ENCODE measurements at regions not wholly inside any gene's neighbourhood (a gene's known extent, or its start where the extent isn't known, plus 50 kb on each side); places are given as distances from the start of the nearest gene placed in this dataset.
"Not testable (repeated sequence)": the region's sequence is repeated elsewhere in the genome, so short reads cannot be mapped to it uniquely, and the experiment has no call there.

DNA sequence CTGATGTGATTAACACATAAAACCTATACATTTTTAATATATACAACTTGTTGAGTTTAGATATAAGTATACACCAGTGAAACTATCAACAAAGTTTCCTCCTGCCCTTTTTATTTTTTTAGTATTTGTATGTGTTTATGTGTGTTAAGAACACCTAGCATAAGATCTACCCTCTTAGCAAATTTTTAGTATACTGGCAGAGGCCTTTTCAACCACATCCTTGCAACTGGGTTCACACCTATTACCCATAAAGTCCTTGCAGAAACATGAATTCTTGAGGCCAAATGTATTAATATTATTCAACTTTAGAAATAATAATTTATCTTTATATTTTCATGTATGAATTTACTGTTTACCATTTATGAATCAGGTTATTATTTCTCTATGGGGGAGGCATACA lies 119.7 kb upstream of the CRIM1 start:
- FAIRE-seq = no peak

DNA sequence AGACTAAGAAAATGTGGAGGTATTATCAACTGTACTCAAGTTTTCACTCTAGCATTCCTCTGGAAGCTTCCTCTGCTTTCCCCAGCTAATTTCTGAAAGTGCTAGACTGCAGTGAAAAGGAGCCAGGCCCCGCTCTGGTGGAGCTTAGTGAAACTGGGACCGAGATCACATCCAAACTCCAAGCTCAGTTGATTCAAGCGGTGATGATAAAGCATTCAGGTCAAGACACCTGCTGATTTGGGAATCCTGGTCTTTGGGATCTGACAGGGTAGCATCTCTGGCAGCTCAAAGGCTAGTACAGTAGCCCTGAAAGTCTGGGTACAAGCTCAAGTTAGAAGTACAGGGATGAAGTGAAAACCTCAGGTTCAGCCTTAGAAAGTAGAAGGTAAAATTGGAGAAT lies 120.2 kb upstream of the CRIM1 start:
- DNase-seq (ENCODE audit: low spot score) = no peak
- FAIRE-seq = no peak

More for the DNA sequence above, 119.7 kb upstream of the CRIM1 start:
- no peak for DNase-seq (ENCODE audit: low spot score)

DNA sequence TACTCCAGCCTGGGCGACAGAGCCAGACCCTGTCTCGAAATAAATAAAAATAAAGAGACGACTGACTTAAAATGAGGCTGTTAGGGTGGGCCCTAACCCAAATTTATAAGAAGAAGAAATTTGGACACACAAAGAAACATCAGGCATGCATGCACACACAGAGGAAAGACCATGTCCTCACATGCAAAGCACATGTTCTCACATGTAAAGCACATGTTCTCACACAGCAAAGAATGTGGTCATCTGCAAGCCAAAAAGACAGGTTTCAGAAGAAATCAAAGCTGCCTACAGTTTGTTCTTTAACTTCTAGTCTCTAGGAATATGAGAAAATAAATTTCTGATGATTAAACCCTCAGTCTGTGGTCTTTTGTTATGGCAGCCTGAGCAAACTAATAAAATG lies 132.3 kb upstream of the CRIM1 start:
- FAIRE-seq = no peak

DNA sequence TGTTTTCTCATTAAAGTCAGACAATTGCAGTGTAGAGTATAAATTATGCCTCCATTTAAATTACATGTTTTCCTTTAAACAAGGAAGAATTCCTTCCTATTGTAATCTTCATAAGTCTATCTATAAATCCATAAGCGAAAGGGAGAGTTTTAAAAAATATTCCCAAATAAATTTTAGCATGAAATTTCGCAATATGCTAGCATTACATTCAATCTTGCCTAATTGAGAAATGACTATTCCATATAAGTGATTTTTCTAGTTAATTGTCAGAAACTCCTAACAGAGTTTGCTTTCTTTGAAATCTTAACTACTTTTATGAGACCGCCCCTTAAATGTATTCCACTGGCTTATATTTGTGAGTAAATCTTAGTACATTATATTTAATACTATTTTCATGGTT lies 133.1 kb upstream of the CRIM1 start:
- DNase-seq (ENCODE audit: low spot score) (no peak), FAIRE-seq (no peak)

More for the DNA sequence above, 132.3 kb upstream of the CRIM1 start:
- no peak for DNase-seq (ENCODE audit: low spot score)

DNA sequence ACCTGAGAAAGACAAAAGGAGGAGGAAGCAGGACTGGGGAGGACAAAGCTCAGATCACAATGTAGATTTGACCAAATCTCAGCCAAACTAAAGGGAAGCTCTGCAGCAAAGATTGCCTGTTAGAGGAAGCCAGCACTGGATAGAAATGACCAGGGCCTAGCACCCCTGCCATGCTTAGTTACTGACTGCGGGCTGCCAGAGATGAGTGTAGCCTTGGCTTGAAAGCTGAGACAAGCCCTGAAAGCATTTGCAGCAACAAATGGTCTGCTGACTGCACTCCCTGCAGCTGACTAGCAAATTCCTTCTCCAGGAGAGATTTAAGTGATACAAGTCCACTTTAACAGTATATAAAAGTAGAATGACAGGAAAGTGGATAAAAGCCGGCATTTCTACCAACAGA lies 140.9 kb upstream of the CRIM1 start:
- FAIRE-seq = no peak
- DNase-seq (ENCODE audit: low spot score) = no peak

DNA sequence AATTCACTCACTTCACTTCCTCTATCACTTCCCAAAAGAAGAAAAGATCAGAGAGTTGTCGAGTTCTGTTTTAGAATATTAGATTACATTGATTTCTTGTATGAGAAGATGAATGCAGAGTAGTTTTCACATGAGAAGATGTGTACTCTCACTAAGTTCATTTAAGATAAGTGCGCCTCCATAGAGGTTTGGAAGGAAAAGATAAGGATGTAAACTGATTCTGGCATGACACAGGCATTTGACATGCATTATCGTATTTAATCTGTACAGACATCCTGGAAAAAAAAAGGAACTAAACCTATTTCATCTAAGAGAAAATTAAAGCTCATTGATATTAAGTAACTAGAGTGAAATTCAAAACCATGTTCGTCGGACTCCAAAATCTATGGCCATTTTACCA lies 152.2 kb upstream of the CRIM1 start:
- DNase-seq (ENCODE audit: low spot score) (no peak), FAIRE-seq (no peak)

DNA sequence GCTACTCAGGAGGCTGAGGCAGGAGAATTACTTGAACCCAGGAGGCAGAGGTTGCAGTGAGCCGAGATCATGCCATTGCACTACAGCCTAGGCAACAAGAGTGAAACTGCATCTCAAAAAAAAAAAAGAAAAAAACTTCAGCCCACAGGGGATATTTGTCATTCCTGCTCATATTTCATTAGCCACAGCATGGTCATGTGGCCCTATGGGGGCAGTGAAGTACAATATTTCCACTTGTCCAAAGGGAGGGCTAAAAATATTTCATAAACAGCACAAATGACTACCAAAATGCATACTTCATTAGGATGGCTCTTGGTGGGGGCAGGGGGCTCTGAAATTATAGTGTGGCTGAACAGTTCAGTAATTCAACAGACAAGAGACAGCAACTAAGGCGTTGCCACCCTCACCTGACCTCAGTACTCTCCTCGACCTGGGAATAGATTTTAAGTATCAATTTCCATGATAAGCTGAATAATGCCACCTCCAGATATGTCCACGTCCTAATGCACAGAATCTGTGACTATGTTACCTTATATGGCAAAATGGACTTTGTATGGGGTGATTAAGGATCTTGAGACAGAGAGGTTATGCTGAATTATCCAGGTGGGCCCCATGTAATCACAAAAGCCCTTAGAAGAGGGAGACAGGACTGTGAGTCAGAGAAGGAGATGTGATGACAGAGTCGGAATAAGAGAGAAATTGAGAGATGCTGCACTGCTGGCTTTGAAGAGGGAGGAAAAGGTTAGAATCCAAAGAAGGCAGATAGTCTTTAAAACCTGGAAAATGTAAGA lies 158.2 kb upstream of the CRIM1 start:
- DNase-seq (ENCODE audit: low spot score) = no peak
- no peak for FAIRE-seq

DNA sequence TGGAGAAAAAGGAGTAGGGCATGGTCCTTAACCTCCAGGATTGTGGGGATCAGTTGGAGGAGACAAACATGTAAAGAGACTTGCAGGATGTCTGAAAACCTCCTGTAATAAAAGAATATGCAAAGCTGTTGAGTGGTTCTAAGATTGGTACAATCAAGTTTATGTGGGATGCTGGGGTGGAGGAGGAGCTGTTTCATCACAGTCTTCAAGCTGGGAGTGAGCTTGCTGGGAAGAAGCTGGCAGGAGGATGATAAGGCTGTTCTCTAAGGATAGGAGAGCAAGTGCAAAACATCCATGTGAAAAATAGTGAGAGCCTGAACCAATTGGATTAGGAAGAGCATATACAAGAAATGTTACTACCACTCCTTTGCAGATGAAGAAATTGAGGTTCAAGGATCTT lies 161.9 kb upstream of the CRIM1 start:
- DNase-seq (ENCODE audit: low spot score) (no peak), FAIRE-seq (no peak)

DNA sequence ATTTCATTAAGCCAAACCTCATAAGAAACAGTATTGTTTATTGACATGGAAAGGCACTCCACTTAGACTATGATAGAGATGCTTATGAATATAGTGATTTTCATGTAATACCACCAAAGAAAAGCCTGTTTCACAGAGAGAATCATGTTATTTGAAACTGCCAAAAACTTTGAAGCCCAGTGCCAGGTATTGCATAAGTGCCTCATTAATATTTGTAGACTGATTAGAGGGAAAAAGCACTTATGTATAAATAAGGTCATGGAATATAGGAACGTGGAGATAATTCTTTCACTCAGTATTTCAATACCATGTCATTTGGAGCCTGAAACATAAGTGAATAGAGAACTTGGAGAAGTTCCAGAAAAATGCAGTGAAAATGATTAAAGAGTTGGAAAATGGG lies 162.6 kb upstream of the CRIM1 start:
- DNase-seq (ENCODE audit: low spot score) (no peak), FAIRE-seq (no peak)

DNA sequence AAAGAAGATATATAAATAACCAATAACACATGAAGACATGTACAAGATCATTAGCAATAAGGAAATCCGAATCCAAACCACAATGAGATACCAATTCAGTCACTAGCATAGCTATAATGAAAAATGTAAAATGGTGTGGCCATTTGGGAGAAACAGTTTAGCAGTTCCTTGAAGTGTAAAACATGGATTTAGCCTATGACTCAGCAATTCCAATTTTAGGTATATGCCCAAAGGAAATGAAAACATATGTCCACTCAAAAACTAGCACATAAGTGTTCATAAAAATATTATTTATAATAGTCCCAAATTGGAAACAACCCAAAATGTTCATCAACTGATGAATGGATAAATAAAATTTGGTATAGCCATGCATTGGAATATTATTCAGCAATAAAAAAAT lies 165.5 kb upstream of the CRIM1 start:
- FAIRE-seq (no peak), DNase-seq (ENCODE audit: low spot score) (no peak)

DNA sequence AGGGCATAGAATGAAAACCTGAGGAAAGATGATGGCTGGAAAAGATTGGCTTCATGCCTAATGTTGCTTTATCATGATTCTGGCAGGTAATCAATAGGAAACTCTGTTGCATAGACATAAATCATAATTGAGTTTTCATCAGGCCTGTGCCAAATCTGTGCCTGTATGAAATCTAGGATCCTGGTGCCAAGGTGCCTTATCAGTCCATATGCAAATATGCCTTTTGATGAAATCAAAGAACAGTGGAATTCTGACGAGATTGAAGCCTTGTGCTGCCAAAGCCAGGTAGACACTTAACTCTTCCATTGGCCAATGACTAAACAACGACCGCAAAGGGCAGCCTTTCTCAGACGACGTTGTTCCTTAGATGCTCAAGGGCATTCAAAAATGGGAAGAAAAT lies 170.0 kb upstream of the CRIM1 start:
- FAIRE-seq = no peak
- no peak for DNase-seq (ENCODE audit: low spot score)

DNA sequence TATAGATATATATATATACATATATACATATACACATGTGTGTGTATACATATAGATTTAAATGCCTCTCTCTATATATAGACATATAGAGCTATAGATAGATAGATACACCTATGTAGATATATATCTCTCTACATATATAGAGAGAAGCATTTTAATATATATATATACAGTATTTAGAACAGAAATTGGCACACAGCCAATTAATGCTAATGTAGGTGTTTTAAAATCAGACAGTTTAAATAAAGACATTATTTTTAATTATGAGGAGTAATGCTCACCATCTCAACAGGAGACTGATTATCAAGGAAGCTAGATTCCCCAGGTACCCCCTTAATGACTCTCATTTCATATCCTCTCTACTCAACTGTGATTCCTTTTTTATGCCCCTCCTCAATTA lies 170.7 kb upstream of the CRIM1 start:
- DNase-seq (ENCODE audit: low spot score) (no peak), FAIRE-seq (no peak)

DNA sequence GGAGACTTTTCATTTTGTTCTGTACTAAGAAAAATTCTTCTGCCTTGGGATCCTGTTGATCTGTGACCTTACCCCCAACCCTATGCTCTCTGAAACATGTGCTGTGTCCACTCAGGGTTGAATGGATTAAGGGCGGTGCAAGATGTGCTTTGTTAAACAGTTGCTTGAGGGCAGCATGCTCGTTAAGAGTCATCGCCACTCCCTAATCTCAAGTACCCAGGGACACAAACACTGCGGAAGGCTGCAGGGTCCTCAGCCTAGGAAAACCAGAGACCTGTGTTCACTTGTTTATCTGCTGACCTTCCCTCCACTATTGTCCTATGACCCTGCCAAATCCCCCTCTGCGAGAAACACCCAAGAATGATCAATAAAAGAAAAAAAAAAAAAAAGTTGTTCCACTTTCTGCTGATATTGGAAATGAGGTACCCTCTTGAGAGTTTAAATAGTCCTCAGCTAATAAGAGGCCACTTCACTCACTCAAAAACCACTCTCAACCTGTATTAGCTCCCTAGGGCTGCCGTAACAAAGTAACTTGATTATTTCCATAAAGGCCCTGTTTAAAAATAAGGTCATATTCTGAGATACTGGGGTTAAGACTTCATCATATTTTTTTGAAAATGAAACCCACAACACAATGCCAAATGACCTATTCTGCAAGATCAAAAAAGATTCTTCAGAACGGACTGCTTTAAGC lies 174.6 kb upstream of the CRIM1 start:
- DNase-seq (ENCODE audit: low spot score); FAIRE-seq: not testable (repeated sequence)

DNA sequence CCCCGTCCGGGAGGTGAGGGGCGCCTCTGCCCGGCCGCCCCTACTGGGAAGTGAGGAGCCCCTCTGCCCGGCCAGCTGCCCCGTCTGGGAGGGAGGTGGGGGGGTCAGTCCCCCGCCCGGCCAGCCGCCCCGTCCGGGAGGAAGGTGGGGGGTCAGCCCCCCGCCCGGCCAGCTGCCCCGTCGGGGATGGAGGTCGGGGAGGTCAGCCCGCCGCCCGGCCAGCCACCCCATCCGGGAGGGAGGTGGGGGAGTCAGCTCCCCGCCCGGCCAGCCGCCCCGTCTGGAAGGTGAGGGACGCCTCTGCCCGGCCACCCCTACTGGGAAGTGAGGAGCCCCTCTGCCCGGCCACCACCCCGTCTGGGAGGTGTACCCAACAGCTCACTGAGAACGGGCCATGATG lies 175.3 kb upstream of the CRIM1 start:
- FAIRE-seq = not testable (repeated sequence)

DNA sequence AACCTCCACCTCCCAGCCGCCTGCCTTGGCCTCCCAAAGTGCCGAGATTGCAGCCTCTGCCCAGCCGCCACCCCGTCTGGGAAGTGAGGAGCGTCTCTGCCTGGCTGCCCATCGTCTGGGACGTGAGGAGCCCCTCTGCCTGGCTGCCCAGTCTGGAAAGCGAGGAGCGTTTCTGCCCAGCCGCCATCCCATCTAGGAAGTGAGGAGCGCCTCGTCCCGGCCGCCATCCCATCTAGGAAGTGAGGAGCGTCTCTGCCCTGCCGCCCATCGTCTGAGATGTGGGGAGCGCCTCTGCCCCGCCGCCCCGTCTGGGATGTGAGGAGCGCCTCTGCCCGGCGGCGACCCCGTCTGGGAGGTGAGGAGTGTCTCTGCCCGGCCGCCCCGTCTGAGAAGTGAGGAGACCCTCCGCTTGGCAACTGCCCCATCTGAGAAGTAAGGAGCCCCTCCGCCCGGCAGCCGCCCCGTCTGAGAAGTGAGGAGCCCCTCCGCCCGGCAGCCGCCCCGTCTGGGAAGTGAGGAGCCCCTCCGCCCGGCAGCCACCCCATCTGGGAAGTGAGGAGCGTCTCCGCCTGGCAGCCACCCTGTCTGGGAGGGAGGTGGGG lies 175.8 kb upstream of the CRIM1 start:
- FAIRE-seq; DNase-seq (ENCODE audit: low spot score): not testable (repeated sequence)

More for the DNA sequence above, 175.3 kb upstream of the CRIM1 start:
- not testable (repeated sequence) for DNase-seq (ENCODE audit: low spot score)

DNA sequence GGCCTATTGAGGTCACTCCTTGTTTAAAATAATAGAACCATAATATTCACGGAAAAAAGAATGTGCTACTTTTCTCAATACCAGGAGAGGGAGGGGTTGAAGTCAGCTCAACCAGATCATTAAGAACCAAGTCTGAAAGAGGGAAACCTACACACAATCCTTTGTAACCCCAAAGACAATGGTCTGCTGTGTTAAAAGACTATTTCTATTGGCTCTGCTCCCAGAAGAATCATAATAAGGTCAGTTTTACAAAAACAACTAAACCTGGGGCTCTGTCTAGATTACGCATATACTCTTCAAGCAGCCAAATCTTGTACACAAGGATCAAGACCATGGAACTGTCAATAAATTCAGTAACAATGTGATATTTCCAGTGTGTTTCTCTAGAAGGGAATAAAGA lies 177.2 kb upstream of the CRIM1 start:
- FAIRE-seq (no peak), DNase-seq (ENCODE audit: low spot score) (no peak)

DNA sequence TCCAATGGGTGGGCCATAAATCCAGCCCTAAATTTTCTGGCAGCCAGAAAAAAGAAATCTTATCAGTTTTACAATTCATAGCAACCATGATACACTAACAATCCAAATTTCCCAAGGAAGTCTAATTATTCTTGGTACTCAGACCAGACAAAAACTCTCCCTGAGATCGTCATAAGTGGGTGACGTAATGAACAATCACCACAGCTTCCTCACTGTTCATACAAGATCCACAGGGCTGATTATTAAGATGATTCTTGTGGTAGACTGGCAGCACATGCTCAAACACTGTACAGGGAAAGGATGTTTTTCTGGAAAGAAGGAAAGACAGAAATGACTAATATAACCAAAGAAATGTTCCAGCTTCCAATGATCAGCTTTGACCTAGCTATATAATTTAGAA lies 178.3 kb upstream of the CRIM1 start:
- FAIRE-seq = no peak

DNA sequence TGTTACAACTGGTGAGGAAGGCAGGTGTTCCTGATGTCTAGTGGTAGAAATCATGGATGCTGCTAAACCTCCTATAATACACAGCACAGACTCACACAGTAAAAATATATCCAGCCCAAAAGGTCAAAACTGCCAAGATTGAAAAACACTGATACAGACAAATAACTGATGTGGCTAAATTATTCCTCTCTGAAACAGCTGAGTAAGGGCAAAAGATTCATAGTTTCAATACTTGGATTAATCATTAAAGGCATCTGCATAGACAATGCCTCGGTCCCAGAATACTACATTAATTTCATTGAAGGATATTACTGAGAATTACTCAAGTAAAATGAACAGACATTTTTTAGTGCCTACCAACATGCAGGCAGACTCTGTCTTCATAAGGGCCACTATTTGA lies 180.7 kb upstream of the CRIM1 start:
- FAIRE-seq (no peak), DNase-seq (ENCODE audit: low spot score) (no peak)

More for the DNA sequence above, 178.3 kb upstream of the CRIM1 start:
- no peak for DNase-seq (ENCODE audit: low spot score)

DNA sequence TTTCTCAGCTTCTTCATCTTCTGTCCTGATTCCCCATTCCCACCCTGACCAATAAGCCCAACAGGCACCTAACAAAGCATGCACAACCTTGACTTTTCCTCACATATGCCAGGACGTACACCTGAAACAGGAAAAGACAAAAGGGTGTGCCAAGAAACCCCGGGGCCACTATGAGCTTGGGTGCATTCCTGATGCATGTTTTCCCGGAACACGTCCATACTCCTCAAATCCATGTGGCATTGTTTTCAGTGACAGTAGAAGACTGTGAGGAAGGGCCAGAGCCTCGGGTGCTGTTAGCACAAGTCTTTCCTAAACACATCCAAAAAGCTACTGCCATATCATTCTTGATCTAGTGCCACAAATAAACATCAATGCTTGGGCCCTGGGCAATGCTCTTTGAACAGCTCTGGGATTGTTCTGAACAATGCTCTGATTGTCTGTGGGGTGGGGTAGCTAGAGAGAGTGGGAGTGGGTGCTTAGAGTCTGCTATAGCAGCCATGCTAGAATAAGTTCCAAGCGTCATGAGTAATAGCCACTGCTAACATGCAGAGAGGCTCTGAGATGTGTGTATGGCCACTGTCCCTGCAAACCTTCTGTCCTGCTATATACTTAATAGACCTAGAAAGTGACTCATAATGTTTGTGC lies 181.7 kb upstream of the CRIM1 start:
- no peak for FAIRE-seq

DNA sequence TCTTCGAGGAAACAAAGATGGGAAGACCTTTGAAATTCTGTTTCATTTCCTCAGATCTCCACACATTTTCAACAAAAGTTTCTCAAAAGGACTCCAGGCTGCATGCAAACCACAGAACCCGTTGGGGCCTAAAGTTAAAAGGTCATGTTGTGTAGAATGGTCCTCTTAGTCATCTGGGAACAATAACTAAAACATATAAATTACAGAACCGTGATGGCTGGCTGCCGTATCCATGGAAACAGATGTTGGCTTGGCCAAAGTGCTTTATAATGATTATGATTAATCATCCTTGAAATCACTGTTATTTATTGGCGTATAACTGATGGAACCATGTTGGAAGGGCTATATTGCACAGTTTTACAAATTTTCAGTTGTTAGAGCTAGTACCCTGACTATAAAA lies 182.8 kb upstream of the CRIM1 start:
- no peak for FAIRE-seq
- DNase-seq (ENCODE audit: low spot score) = no peak

More for the DNA sequence above, 181.7 kb upstream of the CRIM1 start:
- DNase-seq (ENCODE audit: low spot score) = no peak

DNA sequence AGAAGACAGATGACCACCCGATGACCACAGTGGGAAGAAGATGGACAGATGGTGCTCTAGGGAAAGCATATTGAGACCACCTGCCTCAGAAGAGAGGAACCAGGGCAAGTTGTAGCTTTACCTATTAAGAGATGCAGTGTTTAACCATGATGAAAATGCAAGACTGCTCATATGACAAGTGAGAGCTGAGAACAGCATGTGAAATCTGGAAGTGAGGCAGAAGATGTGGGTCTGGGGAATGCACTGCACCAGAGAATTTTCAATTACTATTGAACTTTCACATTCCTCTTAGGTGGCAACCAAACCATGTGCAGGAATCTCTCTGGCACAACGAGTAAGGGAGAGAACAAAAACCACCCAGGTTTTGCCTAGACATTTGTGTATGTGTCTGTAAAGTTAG lies 184.8 kb upstream of the CRIM1 start:
- no peak for DNase-seq (ENCODE audit: low spot score)
- FAIRE-seq = no peak

DNA sequence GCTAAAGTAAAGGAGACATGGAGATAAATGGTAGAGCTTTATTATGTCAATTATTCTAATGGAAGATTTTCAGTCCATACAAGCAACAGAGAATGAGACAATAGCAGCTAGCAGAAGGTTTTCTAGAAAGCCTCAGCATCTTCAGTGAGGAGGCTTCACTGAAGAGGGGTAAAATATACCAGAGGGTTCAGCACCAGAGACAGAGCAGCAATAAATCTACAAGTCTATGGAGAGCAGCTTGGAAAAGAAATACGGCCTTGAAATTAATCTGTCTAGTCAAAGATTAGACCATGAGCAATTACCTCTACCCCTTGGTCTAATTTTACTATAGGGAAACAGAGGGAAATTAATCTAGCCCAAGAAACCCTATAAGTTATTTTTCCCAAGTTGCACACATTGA lies 185.7 kb upstream of the CRIM1 start:
- FAIRE-seq (no peak), DNase-seq (ENCODE audit: low spot score) (no peak)
